ENCODE measurements at regions not wholly inside any gene's neighbourhood (a gene's known extent, or its start where the extent isn't known, plus 50 kb on each side); places are given as distances from the start of the nearest gene placed in this dataset.

DNA sequence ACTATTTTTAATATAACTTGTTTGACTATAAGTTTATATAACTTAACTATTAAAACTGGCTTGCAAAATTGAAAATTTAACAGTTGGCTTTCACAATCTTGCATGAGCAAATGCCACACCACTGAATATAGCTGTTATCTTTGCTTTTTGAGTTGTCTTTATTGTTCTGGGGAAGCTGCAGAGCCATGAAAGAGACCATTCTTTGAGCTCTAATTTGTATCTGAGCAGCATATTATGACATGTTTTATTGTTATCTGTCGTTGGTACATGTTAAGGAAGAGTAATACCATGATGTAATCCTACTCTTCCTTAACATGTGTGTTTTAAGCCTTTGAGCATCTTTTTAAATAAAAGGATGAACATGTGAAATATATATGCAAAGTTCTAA is 97.1 kb upstream of the ANK2 start:
- peaks cover 9% of the 10 kb centered on the region for H3K4me1 ChIP-seq (ENCODE audit: control insufficient read depth, insufficient read depth, low read length)
- H3K9me3 Mint-ChIP-seq, result peaks cover 12% of the 10 kb centered on the region

DNA sequence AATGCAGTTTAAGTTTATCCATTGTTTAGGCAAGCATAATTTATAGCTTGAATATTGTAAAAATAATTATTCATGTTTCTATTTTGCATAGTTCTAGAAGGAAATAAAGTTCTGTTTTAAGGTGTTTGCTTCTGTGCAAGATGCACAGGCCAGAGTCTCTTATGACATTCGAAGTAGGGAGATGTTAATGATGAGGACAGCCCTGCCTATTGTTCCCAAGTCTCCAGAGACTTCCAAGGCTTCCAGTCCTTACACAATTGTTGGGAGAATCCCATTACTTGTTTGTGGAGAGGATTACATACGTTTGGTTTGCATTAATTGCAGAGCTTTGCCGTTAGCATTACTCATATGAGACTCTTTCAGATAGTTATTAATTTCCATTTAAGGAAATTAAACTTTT is 96.2 kb upstream of the ANK2 start:
- WGBS, 2 experiments (ENCODE audit: insufficient coverage in 1 of 2, insufficient read length in 1 of 2), result 72% methylated on average over 3 of the region's 3 CpGs; no CpG with 5 or more reads in 1 of the 2 experiments
- H3K36me3 ChIP-seq (ENCODE audit: control insufficient read depth, insufficient read depth, low read length), result peaks cover 11% of the 10 kb centered on the region
- H3K9me3 ChIP-seq (ENCODE audit: control insufficient read depth, low read length), result peaks cover 7% of the 10 kb centered on the region
- H3K27ac Mint-ChIP-seq, result no peak overlapping the region
- H3K9ac ChIP-seq (ENCODE audit: extremely low read depth, low read length, poor library complexity, severe bottlenecking), result no peak overlapping the region
- no peak overlapping the region for H3K27ac ChIP-seq (ENCODE audit: low read depth, low read length)
- TF ChIP-seq, protein P1, sequence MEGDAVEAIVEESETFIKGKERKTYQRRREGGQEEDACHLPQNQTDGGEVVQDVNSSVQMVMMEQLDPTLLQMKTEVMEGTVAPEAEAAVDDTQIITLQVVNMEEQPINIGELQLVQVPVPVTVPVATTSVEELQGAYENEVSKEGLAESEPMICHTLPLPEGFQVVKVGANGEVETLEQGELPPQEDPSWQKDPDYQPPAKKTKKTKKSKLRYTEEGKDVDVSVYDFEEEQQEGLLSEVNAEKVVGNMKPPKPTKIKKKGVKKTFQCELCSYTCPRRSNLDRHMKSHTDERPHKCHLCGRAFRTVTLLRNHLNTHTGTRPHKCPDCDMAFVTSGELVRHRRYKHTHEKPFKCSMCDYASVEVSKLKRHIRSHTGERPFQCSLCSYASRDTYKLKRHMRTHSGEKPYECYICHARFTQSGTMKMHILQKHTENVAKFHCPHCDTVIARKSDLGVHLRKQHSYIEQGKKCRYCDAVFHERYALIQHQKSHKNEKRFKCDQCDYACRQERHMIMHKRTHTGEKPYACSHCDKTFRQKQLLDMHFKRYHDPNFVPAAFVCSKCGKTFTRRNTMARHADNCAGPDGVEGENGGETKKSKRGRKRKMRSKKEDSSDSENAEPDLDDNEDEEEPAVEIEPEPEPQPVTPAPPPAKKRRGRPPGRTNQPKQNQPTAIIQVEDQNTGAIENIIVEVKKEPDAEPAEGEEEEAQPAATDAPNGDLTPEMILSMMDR (conservative IDR thresholded peaks at IDR 0.05), result no peak
- peaks cover 34% of the 10 kb centered on the region for H3K36me3 Mint-ChIP-seq (ENCODE audit: low read depth)
- no peak overlapping the region for H3K4me3 ChIP-seq (ENCODE audit: low read length)
- H3K9me3 Mint-ChIP-seq, result peaks cover 17% of the 10 kb centered on the region
- peaks cover 21% of the 10 kb centered on the region for H3K4me1 Mint-ChIP-seq
- peaks cover 9% of the 10 kb centered on the region for H3K4me1 ChIP-seq (ENCODE audit: control insufficient read depth, insufficient read depth, low read length)
- no peaks in the 10 kb centered on the region for H3K27me3 ChIP-seq (ENCODE audit: control insufficient read depth, insufficient read depth, low read length, poor library complexity, severe bottlenecking)
- no peak for DNase-seq
- no peak overlapping the region for H3K4me3 Mint-ChIP-seq
- no peaks in the 10 kb centered on the region for H3K27me3 Mint-ChIP-seq (ENCODE audit: insufficient read depth)

More for the DNA sequence above, 97.1 kb upstream of the ANK2 start:
- Histone ChIP-seq H3K36me3 (ENCODE audit: control insufficient read depth, insufficient read depth, low read length) (peaks cover 11% of the 10 kb centered on the region), H3K27me3 (ENCODE audit: control insufficient read depth, insufficient read depth, low read length, poor library complexity, severe bottlenecking) (no peaks in the 10 kb centered on the region), H3K4me3 (ENCODE audit: low read length) (no peak overlapping the region), H3K27ac (ENCODE audit: low read depth, low read length) (no peak overlapping the region), H3K9me3 (ENCODE audit: control insufficient read depth, low read length) (peaks cover 7% of the 10 kb centered on the region), H3K9ac (ENCODE audit: extremely low read depth, low read length, poor library complexity, severe bottlenecking) (no peak overlapping the region)
- Mint-ChIP-seq H3K27me3 (ENCODE audit: insufficient read depth) (no peaks in the 10 kb centered on the region), H3K27ac (no peak overlapping the region), H3K4me3 (no peak overlapping the region), H3K36me3 (ENCODE audit: low read depth) (peaks cover 28% of the 10 kb centered on the region), H3K4me1 (peaks cover 22% of the 10 kb centered on the region)
- WGBS, 2 experiments (ENCODE audit: insufficient coverage in 1 of 2, insufficient read length in 1 of 2), result 100% methylated on average over 1 of the region's 1 CpG; no CpG with 5 or more reads in 1 of the 2 experiments
- TF ChIP-seq, protein P1 (conservative IDR thresholded peaks at IDR 0.05), result no peak
- DNase-seq, result no peak

DNA sequence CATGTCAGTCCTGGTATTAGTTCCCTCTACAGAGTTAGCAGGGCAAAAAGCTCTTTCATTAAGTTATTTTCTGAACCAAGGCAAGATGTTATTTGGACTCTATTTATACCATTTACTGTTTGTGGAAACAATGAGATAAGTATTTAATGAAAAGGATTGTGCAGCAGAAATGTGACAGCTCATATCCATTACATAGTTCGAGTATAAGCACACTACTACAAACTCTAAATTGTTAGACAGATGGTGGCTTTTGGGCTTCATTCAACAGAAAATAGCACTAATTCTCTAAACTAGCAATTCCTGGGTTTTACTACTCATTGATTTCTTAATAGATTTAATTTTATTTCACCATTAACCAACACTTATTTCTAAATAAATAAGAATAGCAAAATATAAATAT is 95.2 kb upstream of the ANK2 start:
- Mint-ChIP-seq H3K9me3 (peaks cover 25% of the 10 kb centered on the region), H3K27ac (no peak overlapping the region), H3K4me1 (peaks cover 12% of the 10 kb centered on the region), H3K36me3 (ENCODE audit: low read depth) (peaks cover 38% of the 10 kb centered on the region), H3K4me3 (no peak overlapping the region), H3K27me3 (ENCODE audit: insufficient read depth) (no peaks in the 10 kb centered on the region)
- no peak overlapping the region for H3K4me3 ChIP-seq (ENCODE audit: low read length)
- WGBS, 2 experiments (ENCODE audit: insufficient coverage in 1 of 2, insufficient read length in 1 of 2), result 90% methylated on average over 1 of the region's 1 CpG; no CpG with 5 or more reads in 1 of the 2 experiments
- peaks cover 5% of the 10 kb centered on the region for H3K4me1 ChIP-seq (ENCODE audit: control insufficient read depth, insufficient read depth, low read length)
- peaks cover 11% of the 10 kb centered on the region for H3K36me3 ChIP-seq (ENCODE audit: control insufficient read depth, insufficient read depth, low read length)
- no peak overlapping the region for H3K9ac ChIP-seq (ENCODE audit: extremely low read depth, low read length, poor library complexity, severe bottlenecking)
- no peaks in the 10 kb centered on the region for H3K27me3 ChIP-seq (ENCODE audit: control insufficient read depth, insufficient read depth, low read length, poor library complexity, severe bottlenecking)
- TF ChIP-seq, protein P1 (conservative IDR thresholded peaks at IDR 0.05), result no peak
- DNase-seq, result no peak
- no peak overlapping the region for H3K27ac ChIP-seq (ENCODE audit: low read depth, low read length)
- H3K9me3 ChIP-seq (ENCODE audit: control insufficient read depth, low read length), result peaks cover 7% of the 10 kb centered on the region

Data from endodermal cell (in vitro differentiated cells).